CD4-positive, alpha-beta T cell treated with Interleukin-15 for 1 hour (primary cell): ENCODE measurements at regions not wholly inside any gene's neighbourhood (a gene's known extent, or its start where the extent isn't known, plus 50 kb on each side); places are given as distances from the start of the nearest gene placed in this dataset.

Experiments
- DNase-seq: peaks from one replicate; pipeline ENCODE4 v3.0.0-alpha.2; 2020

DNA sequence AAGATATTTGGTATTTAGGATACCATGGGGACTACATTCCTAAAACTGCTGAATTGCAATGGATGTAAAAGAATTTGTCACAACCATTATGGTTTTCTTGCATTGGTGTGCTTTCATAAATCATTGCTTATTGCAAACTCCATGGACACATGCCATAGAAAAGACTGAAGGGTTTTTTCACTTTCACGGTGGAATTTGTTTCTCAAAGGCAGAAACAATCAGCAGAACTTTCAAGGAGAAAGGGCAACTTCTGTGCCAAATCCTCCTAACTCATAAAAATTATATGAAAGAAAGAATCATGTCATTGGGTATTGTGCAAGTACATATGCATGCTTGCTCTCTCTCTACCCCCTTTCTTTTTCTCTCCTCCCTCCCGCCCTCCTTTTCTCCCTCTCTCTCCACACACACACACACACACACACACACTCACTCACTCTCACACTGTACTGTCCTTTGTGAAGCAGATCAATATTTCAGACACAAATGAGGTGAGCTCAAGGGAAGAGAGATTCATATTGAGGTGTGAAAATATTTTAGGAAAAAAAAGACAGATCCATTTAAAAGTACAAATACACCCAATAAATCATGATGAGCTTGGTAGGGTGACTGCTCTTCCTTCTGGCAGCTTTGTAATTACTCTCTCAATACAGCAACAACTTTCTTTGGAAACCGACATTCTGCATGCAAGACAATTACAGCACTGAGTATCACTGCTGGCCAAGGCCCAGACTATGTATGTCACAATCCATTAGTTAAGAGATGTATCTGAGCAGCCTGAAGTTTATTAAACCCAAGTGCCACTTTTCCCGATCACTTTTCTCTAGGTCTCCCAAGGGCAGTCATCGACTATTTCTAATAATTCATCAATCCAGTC, 492.6 kb downstream of the TUSC7 start:
- DNase-seq: no peak

DNA sequence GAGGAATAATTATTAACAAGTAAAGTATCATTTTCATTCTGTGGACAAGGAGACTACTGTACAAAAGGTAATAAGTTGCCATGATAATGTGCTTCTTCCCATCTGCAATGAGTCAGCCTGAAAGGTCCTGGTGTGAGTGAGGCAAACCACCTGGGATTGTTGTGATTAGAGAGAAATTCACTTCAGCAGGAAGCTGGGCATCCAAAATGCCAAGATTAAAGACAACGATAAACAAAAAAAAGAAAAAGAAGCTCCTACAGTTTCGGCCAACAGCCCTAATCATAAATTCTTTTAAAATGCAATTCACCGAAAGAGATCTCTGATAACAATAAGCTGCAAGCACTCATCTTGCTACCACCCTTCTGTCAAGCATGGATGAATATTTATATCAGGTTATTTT, 507.8 kb downstream of the TUSC7 start:
- DNase-seq: no peak

DNA sequence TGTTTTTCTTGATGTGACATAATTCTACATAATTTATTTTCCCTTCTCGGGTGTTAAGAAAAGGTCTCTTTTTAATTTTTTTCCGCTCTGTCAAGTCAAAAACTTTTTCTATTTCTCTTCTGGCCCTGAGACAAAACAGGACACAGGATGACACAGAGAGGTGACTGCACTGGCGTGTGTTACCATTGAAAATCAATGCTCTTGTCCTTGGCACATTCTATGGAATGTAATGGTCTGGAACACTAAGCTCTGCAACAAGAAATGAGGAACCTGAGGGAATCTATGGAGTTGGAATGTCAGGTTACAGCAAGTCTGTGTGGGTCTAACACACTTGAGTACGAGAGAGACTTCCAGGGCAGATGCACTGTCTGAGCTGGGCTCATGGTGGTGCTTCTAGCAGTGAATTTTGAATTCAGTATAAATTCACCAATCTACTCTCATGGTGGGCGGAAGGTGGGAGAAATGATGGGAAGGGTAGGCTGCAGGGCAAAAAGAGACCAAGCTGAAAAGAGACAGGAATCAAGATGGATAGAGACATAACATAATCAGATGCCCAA, 508.3 kb downstream of the TUSC7 start:
- no peak for DNase-seq

DNA sequence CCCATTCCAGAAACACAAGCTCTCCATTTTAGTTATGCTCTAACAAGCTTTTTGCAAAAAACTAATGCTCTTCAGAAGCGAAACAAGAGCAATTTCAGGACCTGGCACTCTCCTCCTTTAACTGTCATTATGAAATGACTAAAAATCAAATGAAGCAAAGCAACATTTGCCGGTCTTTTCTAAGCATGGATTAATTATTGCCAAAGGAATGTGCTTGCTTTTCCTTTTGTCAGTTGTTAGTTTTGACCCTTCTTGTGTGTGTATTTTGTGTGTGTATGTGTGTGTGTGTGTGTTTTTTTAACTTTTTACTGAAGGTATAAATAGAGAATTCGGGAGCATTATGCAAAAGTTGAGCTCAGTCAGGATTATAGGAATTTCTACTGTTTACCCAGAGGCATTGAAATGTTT, 509.1 kb downstream of the TUSC7 start:
- DNase-seq: no peak

DNA sequence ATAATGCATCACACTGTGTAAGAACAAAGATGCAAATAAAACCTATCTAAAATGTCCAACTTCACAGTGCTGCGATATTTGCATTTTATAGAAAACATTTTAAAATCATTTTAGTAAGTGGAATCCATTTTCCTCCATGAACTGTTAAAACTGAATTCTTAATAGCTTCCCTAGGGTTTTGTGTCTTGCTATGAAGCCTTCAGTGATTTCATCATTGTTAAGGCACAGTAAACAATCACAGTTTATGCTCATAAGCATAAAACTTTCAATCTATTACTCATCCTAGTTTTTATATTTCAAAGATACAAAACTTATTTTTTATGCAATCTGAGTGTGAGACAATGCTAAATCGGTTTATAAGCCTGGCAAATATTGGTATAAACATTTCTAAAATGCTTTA, 509.7 kb downstream of the TUSC7 start:
- DNase-seq: no peak

DNA sequence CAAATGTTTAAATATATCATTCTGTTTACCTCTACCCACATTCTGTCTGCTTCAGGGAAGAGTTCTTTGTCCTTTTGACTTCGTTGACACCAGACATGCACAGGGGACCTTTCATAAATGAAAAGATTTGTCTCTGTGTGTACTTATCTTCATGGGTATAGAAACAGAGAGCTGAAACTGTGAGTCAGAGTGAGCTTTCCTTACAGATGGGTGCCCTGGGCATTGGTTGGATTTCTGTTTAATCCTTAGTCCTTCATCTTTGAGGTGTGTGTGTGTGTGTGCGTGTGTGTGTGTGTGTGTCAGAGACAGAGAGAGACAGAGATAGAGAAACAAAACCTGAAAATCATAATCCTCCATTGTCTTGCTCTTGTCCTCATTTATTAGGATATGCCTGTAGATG, 517.4 kb downstream of the TUSC7 start:
- DNase-seq: no peak

DNA sequence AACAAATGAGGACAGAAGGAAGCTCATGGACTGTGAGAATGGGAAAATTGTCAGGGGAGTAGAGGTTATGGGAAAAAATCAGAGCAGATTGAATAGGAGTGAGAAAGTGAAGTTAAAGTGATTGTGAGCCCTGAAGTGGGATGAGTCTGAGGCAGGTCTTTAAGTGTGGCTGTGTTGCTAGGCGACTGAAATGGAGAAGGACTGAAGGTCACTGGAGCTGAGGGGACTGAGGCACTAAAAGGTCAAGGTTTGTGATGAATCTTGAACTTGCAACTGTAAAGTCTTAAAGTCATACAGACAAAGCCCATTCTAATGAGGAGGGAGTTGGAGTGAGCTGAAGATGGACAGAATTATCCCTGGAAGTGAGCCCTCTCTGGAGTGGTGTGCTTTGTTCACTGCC, 518.9 kb downstream of the TUSC7 start:
- no peak for DNase-seq

DNA sequence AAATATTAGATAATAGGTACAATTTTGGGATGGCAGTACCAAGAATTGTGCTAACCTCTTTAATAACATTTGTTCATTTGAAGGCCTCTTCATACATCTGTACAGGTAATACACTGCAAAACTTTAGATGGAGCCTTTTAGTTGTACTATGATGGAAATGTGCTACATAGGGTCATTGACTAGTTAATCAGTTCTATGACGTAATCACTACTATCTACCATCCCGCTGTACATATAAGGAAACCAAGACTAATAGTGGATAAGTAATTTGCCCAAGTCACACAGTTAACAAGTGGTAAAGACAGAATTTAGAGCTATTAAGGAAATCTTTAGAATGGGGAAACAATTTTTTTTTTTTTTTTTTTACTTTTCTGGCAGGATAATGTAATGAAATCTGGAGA, 521.3 kb downstream of the TUSC7 start:
- no peak for DNase-seq

DNA sequence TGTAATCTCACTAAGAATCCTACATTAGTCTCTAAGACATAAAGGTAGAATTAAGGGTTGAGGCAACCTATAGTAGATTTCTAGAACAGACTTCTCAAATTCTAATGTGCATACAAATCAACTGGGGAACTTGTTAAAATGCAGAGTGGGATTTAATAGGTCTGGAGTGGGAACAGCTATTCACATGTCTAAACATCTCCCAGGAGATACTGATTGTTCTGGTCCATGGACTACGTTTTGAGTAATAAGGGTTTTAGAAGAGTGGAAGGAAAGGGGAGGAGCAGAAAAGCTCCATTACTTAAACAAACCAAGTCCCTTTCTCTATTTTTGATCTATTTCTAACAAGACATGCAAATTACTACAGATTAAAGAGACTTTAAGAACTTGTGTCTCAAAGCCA, 524.8 kb downstream of the TUSC7 start:
- DNase-seq: no peak

DNA sequence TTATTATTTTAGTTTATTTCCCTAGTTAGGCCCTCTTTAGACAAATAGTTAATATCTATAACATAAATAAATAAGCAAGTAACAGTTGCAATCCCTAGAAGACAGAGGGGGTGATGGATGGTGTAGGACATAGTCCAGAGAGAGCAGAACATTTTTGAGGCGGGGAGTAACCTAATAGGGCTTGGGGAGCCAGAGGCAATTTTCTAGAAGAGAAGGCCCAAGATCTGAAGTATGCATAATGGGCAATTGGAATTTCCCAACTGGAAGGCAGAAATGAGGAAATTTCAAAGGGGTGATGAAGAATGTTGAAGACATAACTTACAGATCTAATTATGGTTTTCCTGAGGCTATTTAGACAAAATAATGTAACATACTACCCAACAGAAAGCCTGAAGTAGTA, 525.7 kb downstream of the TUSC7 start:
- no peak for DNase-seq

DNA sequence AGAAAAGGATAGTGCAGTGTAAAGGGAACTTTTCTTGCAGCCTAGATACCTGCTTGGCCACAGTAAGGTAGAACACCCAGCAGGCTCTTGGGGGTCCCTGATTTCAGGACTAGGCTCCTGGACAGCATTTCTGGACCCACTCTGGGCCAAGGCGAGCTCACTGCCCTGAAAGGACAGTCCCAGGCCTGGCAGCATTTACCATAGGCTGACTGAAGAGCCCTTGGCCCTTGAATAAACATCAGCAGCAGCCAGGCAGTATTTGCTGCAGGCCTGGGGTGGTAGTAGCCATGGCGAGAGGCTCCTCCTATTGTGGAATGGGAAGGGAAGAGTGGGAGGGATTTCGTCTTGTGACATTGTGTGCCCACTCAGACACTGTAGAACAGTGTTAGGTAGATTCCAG, 529.2 kb downstream of the TUSC7 start:
- DNase-seq: no peak

DNA sequence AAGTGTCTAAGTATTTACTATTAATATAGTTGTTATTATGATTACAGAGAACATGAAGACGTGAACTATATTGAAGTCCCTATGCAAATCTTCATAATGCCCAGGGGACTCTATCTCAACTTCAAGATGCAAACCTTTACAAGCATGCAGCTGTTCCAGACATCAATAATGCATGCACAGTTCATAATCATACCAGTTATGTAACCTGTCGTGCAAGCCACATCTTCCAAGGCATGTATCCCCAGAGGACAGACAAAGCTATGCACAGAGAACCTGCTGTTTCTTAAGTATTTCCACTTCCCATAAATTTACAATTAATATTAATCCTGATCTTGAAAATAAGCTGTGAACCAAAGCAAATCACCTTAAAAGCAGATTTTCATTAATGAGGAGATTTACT, 534.1 kb downstream of the TUSC7 start:
- DNase-seq: no peak

DNA sequence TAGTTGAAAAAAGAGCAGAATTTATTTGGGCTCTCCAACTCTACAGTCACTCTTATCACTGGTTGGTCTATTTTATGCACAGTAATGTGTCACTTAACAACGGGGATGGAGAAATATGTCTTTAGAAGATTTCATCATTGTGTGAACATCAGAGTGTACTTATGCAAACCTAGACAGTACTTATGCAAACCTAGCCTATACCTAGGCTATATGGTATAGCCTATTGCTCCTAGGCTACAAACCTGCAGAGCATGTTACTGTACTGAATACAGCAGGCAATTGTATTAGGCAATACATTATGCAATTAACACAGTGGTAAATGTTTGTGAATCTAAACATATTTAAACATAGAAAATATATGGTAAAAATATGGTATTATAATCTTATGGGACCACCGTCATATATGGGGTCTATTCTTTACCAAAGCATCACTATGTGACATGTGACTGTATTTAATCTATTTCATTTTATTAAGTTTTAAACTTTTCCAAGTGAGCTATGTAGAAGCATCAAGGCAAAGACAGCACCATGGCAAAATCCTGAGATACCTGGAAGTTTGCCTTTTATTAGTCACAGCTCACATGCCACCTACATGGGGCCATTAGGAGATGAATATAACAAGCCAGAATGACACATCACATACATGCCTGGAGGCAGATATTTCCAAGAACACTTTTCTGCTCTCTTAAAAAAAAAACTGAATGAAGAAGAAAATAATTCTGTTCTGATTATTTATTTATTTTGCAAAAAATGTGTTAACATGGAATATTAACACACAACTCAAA, 537.4 kb downstream of the TUSC7 start:
- DNase-seq: no peak

DNA sequence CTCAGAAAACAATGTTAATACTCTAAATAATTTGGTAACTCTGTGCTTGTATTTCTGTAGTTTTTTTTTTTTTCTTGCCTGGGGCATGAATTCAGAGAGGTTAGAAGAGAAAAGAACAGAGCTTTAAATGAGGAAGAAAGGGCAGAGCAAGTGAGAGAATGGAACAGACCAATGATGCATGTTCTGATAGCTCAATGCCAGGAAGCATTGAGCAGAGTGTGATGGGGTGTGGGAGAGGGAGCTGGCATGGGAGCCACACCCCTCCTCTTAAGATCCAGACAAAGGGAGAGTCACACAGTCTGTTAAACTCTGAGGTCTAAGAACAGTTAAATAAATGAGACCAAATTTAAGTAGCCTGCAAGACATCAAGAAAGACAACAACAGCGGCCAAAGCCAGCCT, 538.6 kb downstream of the TUSC7 start:
- no peak for DNase-seq

DNA sequence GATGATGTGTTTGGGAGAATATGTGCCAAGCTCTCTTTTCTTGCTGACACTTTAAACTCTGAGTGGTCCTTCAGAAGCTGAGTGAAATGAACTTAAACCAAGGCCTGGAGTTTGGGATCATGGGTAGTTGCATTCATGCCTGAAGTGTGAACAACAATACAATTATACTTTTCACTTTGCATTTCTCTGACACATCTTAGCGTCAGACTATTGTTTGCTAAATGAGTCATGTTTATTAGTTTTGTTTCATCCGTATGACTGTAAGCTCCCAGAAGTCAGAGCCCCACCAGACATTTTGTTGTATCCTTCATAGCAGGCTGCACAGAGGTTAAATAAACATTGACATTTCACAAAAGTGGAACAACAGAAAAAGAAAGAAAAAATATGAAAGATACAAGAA, 542.6 kb downstream of the TUSC7 start:
- no peak for DNase-seq

DNA sequence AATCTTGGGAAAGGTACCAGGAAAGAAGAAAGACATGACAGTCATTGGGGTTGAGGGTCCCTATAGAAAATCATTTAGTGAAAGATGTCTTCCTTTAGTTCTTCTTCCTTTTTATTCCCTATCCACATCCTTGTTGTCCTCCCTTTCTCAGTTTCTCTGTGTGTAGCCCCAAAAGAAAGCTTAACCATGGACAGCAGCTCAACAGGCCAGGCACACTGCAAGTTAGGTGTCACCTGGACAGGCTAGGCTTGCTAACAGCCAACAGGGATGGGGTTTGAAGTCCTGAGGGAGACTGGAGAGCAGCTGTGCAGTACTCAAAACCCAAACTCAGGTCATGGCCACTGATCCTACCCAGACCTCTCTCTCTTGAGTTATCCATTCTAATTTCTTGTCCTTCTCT, 543.1 kb downstream of the TUSC7 start:
- DNase-seq: no peak

DNA sequence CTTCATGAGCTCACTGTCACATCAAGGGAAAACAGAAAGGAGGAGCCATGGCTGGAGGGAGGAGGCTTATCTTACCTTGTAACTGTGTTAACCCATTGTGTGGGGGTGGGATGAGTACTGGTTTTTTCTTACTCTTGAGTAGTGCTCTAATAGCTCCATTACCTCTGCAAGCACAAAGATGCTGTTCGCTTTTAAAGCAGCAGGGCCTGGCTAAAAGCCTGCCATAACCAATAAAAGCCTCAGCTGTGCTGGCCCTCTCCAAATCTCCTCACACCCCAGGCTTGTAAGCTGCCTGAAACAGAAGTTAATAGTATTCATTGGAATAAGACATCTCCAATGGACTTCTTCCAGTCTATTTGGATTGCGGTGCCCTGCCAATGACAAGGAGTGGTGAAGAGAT, 544.1 kb downstream of the TUSC7 start:
- no peak for DNase-seq

DNA sequence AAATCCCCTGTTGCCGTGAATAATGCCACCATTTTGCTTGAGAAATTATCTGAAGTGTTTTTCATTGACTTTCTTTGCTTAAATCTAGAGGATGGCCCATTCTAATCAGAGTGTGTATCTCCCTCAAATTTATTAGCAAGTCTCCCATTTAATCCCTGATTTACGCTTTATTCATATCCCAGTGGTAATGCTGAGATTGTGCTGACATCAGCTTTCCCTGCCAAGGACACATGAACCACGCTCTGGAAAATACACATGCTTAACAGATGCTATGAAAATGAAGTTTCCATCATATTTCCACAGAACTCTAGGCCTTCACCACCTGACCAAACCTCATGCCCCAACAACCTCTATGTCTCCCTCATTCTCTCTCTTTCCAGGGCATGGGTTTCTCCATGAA, 545.4 kb downstream of the TUSC7 start:
- no peak for DNase-seq

DNA sequence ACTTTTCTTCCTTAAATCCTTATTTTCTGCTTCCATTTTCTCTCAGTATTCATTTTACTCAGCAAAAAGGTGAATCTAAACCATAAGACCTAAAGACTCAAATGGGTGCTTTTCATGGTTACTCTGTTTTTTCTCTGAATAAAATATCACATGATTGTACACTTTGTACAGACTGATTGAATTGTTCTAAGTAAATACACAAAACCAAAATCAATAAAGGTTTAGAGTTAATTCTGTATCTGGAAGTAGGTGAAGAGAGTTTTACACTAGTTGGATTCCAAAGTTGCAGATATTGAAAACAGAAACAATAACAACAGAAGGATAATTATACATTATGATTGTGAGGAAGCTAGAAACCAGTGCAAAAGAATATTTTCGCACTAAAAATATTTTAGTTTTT, 546.2 kb downstream of the TUSC7 start:
- DNase-seq: no peak

DNA sequence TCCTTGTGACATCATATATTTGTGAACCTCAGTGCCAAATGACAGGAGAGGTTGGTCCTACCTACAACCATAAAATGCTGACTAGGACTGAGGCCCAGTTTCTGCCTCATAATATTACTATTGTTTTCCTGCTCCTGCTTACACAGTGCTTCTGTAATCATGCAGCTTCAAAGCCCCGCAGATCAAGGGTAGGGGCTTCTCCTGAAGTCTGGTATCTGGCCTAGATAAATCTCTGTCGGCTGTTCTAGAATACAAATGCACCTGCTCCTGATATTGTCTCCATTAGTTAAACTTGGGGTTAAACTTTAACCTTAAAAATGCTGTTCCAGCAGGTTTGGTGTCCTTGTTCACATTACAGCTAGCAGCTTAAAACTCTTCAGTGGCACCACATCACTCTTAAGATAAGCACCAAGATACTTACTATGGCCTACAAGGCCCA, 552.4 kb downstream of the TUSC7 start:
- no peak for DNase-seq

DNA sequence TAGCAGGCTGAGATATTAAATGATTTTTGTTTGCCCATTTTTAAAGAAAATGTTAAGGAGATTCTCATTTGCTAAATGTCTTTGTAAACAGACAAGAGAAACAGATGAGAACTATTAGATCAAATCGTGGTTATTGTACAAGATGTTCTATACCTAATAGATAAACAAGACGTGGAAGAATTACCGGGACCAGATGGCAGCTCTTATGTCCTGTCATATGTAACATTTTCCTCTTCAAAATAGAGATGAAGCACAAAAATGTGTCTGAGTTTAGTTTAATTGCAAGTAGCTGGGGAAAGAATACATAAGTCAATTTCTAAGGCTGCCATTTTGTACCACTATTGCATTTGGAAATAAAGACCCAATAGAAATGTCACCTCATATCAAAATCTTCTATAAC, 553.7 kb downstream of the TUSC7 start:
- DNase-seq: no peak

DNA sequence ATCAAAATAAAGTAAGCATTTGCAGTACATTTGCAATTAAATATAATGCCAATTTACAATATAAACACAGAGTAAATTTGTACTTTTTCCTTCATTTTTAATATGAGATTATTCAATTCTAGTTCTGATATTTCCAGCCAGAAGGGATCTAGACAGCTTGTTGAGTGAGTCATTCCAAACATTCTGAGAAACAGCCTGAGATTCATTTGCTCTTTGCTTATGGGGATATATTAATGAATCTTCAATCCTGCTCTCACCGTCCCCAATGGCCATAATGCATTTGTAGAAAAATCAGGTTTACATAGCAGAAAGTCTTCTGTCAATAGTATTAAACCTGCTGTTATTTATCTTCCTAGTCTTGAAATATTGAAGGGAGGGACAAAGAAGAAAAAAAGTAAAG, 554.2 kb downstream of the TUSC7 start:
- DNase-seq: no peak

DNA sequence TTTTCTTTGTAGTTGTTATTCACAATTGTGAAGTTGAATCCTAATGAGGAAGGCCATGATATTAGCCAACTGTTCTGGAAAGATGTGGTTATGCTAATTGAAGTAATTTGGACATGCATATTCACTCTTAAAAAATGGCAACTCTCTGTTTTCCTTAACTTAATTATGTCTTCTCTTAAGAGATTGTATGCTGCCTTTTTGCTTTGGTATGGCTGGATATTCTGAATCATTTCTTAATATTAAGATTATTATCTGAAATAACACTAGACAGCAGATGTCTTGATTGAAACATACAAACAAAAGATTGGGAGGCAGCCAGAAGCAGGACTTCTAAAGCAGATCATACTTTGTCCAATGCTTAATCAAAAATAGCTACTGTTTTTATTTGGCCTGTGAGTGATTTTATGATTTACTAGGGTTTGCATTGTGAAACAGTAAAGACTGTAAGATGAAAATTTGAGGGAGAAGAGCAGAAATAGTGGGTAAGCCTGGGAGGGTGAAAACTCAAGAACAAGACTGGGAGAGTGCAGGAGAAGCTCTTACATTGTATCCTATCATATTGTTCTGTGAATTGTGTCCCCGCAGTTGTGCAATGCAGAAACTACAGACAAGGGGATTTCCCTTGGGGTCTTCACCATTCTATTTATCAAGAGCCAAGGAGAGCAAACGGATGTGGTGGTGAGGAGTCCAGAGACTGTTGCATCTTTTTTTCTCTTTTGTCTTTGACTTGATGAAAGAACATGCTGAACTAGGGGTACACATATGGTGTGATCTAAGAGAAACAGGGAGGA, 554.8 kb downstream of the TUSC7 start:
- DNase-seq: no peak
